K562 (cell line): ENCODE measurements at regions not wholly inside any gene's neighbourhood (a gene's known extent, or its start where the extent isn't known, plus 50 kb on each side); places are given as distances from the start of the nearest gene placed in this dataset.

ENCODE experiments used
- ATAC-seq: fragments of 200-7000 bp; cut with Tn5 transposase; 3 replicates; pipeline ENCODE4 v1.9.1; 2020; ENCODE audit warnings: moderate library complexity
- BruUV-seq: library from RNA; stranded (reverse); fragments of 400-500 nt; replicated peaks from 2 replicates; lab custom pipeline; 2021; lab: Mats Ljungman, UMichigan
- CTCF ChIA-PET: fragments of 300-600 bp; formaldehyde crosslinking; extraction: SDS; loops from one replicate; lab custom pipeline; 2021; ENCODE audit warnings: low intra/inter-chr PET ratio; lab: Yijun Ruan, JAX
- POLR2A ChIA-PET: fragments of 300-600, 350-650 bp; sonication (Branson Sonifier 250); formaldehyde crosslinking; extraction: SDS; loops from one replicate; lab custom pipeline; 2021; ENCODE audit warnings: antibody characterized with exemption, inconsistent platforms; lab: Yijun Ruan, JAX
- DNase-seq, 4 experiments: peaks; one replicate each; pipeline versions ENCODE4 v3.0.0 to v3.0.0-alpha.2; 2011 to 2018; ENCODE audit warnings: low spot score in 3 of 4, mixed read lengths in 3 of 4; ENCODE audit errors: extremely low read depth in 1 of 4
- FAIRE-seq: peaks from 2 replicates; lab custom pipeline; 2011; peaks lifted over from hg19 to GRCh38; lab: Jason Lieb, UNC
- H2AFZ ChIP-seq: 2 replicates; pipeline ENCODE4 v1.6.0; 2011; ENCODE audit warnings: low read depth, low read length, control low read depth, inconsistent platforms
- H3K27ac ChIP-seq: fragments of 200-600 bp; 3 replicates; pipeline ENCODE4 v1.8.0; 2011; ENCODE audit warnings: low read depth, mild to moderate bottlenecking, control low read depth, inconsistent platforms, low read length, moderate library complexity, mixed read lengths; ENCODE audit errors: extremely low read depth
- H3K27me3 ChIP-seq, 2 experiments: fragments of 300-600 bp in 1 of 2; 2 replicates in 1 of 2; 3 replicates in 1 of 2; pipeline versions ENCODE4 v1.6.0 to v1.8.0; 2011; ENCODE audit warnings: inconsistent platforms in 2 of 2, low read length in 2 of 2, mild to moderate bottlenecking in 1 of 2, mixed read lengths in 1 of 2, moderate library complexity in 1 of 2; ENCODE audit not compliant: control insufficient read depth in 2 of 2, insufficient read depth in 2 of 2
- H3K36me3 ChIP-seq: fragments of 300-600 bp; 3 replicates; pipeline ENCODE4 v1.8.0; 2011; ENCODE audit warnings: mild to moderate bottlenecking, low read length, inconsistent platforms; ENCODE audit not compliant: control insufficient read depth, insufficient read depth
- H3K4me1 ChIP-seq, 2 experiments: fragments of 200-600 bp in 1 of 2; replicated peaks in 1 of 2; 2 replicates in 1 of 2; 3 replicates in 1 of 2; pipeline versions ENCODE4 v1.5.1 to v1.8.0; 2011; ENCODE audit warnings: inconsistent platforms in 2 of 2, low read length in 2 of 2, mild to moderate bottlenecking in 1 of 2, mixed read lengths in 1 of 2, moderate library complexity in 1 of 2; ENCODE audit not compliant: control insufficient read depth in 2 of 2, insufficient read depth in 2 of 2
- H3K4me2 ChIP-seq: 2 replicates; pipeline ENCODE4 v1.6.1; 2011; ENCODE audit warnings: low read length, control low read depth, inconsistent platforms, mixed read lengths; ENCODE audit not compliant: insufficient read depth
- H3K4me3 ChIP-seq: fragments of 200-600 bp; sonication (generic), shearing (Covaris generic); 2 replicates; pipeline ENCODE4 v1.5.1; 2016; ENCODE audit warnings: control low read depth, inconsistent platforms
- H3K79me2 ChIP-seq: fragments of 200-600 bp; 3 replicates; pipeline ENCODE4 v1.8.0; 2011; ENCODE audit warnings: low read length, inconsistent platforms; ENCODE audit not compliant: control insufficient read depth, insufficient read depth
- H3K9ac ChIP-seq, 2 experiments: 2 replicates each; pipeline versions ENCODE4 v1.6.0 to v1.6.1; 2011; ENCODE audit warnings: low read depth in 2 of 2, low read length in 2 of 2, control low read depth in 1 of 2, inconsistent platforms in 1 of 2, mild to moderate bottlenecking in 1 of 2, mixed read lengths in 1 of 2; ENCODE audit not compliant: insufficient read depth in 1 of 2
- H3K9me1 ChIP-seq: one replicate; pipeline ENCODE4 v1.6.0; 2011; ENCODE audit warnings: inconsistent platforms, mild to moderate bottlenecking, low read length, moderate library complexity; ENCODE audit not compliant: control insufficient read depth, insufficient read depth
- H3K9me3 ChIP-seq: replicated peaks from 2 replicates; pipeline ENCODE4 v1.5.1; 2011; ENCODE audit warnings: low read depth, low read length, inconsistent platforms; ENCODE audit not compliant: control insufficient read depth, insufficient read depth
- H4K20me1 ChIP-seq: replicated peaks from 2 replicates; pipeline ENCODE4 v1.6.1; 2011; ENCODE audit warnings: low read length, inconsistent platforms, mixed read lengths; ENCODE audit not compliant: control insufficient read depth, insufficient read depth
- BRF1 ChIP-seq: IDR thresholded peaks from 3 replicates; pipeline ENCODE4 v1.6.1; 2011; ENCODE audit warnings: borderline replicate concordance, mild to moderate bottlenecking; ENCODE audit not compliant: insufficient read length; ENCODE audit errors: extremely low read depth
- HNRNPUL1 ChIP-seq: fragments of 200-400 bp; formaldehyde crosslinking; IDR thresholded peaks from 2 replicates; pipeline ENCODE4 v1.6.1; 2017; ENCODE audit warnings: low read length
- ILF3 ChIP-seq: fragments of 450-650 bp; IDR thresholded peaks from 2 replicates; pipeline ENCODE4 v1.6.1; 2018; ENCODE audit warnings: antibody characterized with exemption, mild to moderate bottlenecking, moderate library complexity, borderline replicate concordance
- NONO ChIP-seq, 2 experiments: fragments of 200-400 bp in 1 of 2; fragments of 450-650 bp in 1 of 2; formaldehyde crosslinking in 1 of 2; IDR thresholded peaks; 2 replicates each; pipeline ENCODE4 v1.6.1; 2017; ENCODE audit warnings: low read depth in 2 of 2, mild to moderate bottlenecking in 2 of 2, moderate library complexity in 2 of 2, low read length in 1 of 2
- RAD51 ChIP-seq: fragments of 450-650 bp; IDR thresholded peaks from 2 replicates; pipeline ENCODE4 v1.7.1; 2016; ENCODE audit warnings: low read depth, mild to moderate bottlenecking, borderline replicate concordance
- TAF7 ChIP-seq: fragments of 450-650 bp; IDR thresholded peaks from 2 replicates; pipeline ENCODE4 v1.6.1; 2016; ENCODE audit warnings: missing genetic modification characterization, missing compliant biosample characterization
- ZNF766 ChIP-seq: fragments of 200-800 bp; sonication (Bioruptor generic); conservative IDR thresholded peaks from 2 replicates; pipeline ENCODE4 v1.6.1; 2016; ENCODE audit warnings: missing genetic modification characterization, missing compliant biosample characterization
- ZSCAN32 ChIP-seq: fragments of 450-650 bp; formaldehyde crosslinking; IDR thresholded peaks from 2 replicates; pipeline ENCODE4 v1.4.0; 2020; ENCODE audit warnings: mild to moderate bottlenecking, moderate library complexity
- in situ Hi-C: fragments of 300-500 bp; cut with MboI; formaldehyde crosslinking; loops from 4 replicates; pipeline ENCODE4 v1.15.0; 2018; ENCODE audit warnings: inconsistent platforms, mixed read lengths
- intact Hi-C: fragments of 100-400 bp; cut with micrococcal nuclease; formaldehyde crosslinking; loops from 2 replicates; pipeline ENCODE4 v1.14.2; 2022
- TF ChIP-seq, protein P1 (sequence below), 2 experiments: fragments of 450-650 bp; IDR thresholded peaks; 2 replicates each; pipeline ENCODE4 v1.6.1; 2016; ENCODE audit warnings: mild to moderate bottlenecking in 2 of 2, borderline replicate concordance in 1 of 2, low read depth in 1 of 2, moderate library complexity in 1 of 2
- TF ChIP-seq, protein P2 (sequence below): sonication (generic); formaldehyde crosslinking; IDR thresholded peaks from 2 replicates; pipeline ENCODE4 v1.8.0; 2022; ENCODE audit warnings: mild to moderate bottlenecking, missing genetic modification reagents

DNA sequence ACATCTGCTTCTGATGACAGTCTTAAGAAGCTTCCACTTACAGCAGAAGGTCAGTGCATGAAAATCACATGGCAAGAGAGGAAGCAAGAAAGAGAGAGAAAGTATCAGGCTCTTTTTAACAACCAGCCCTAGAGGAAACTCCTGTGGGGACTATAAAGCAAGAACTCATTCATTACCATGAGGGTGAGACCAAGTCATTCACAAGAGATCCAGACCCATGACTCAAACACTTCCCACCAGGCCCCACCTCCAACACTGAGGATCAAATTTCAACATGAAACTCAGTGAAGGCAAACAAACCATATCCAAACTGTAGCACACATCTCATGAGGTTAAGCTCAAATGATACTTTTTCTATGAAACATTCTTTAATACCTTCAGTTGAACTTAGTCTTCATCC lies 643.2 kb upstream of the SYNCRIP start:
- ChIA-PET POLR2A (no interaction called here), CTCF (no interaction called here)
- Histone ChIP-seq H3K27ac (no peak overlapping the region), H2AFZ (no peak overlapping the region), H3K4me1 (no peaks in the 10 kb centered on the region), H3K9me1 (no peaks in the 10 kb centered on the region), H3K9me3 (no peaks in the 10 kb centered on the region), H3K4me3 (no peak overlapping the region), H3K4me2 (no peak overlapping the region), H3K36me3 (no peaks in the 10 kb centered on the region), H3K27me3 (no peaks in the 10 kb centered on the region), H4K20me1 (no peaks in the 10 kb centered on the region), H3K9ac (no peak overlapping the region), H3K79me2 (no peaks in the 10 kb centered on the region)
- no peak for DNase-seq
- in situ Hi-C loops = no loop called here
- TF ChIP-seq, protein P1, sequence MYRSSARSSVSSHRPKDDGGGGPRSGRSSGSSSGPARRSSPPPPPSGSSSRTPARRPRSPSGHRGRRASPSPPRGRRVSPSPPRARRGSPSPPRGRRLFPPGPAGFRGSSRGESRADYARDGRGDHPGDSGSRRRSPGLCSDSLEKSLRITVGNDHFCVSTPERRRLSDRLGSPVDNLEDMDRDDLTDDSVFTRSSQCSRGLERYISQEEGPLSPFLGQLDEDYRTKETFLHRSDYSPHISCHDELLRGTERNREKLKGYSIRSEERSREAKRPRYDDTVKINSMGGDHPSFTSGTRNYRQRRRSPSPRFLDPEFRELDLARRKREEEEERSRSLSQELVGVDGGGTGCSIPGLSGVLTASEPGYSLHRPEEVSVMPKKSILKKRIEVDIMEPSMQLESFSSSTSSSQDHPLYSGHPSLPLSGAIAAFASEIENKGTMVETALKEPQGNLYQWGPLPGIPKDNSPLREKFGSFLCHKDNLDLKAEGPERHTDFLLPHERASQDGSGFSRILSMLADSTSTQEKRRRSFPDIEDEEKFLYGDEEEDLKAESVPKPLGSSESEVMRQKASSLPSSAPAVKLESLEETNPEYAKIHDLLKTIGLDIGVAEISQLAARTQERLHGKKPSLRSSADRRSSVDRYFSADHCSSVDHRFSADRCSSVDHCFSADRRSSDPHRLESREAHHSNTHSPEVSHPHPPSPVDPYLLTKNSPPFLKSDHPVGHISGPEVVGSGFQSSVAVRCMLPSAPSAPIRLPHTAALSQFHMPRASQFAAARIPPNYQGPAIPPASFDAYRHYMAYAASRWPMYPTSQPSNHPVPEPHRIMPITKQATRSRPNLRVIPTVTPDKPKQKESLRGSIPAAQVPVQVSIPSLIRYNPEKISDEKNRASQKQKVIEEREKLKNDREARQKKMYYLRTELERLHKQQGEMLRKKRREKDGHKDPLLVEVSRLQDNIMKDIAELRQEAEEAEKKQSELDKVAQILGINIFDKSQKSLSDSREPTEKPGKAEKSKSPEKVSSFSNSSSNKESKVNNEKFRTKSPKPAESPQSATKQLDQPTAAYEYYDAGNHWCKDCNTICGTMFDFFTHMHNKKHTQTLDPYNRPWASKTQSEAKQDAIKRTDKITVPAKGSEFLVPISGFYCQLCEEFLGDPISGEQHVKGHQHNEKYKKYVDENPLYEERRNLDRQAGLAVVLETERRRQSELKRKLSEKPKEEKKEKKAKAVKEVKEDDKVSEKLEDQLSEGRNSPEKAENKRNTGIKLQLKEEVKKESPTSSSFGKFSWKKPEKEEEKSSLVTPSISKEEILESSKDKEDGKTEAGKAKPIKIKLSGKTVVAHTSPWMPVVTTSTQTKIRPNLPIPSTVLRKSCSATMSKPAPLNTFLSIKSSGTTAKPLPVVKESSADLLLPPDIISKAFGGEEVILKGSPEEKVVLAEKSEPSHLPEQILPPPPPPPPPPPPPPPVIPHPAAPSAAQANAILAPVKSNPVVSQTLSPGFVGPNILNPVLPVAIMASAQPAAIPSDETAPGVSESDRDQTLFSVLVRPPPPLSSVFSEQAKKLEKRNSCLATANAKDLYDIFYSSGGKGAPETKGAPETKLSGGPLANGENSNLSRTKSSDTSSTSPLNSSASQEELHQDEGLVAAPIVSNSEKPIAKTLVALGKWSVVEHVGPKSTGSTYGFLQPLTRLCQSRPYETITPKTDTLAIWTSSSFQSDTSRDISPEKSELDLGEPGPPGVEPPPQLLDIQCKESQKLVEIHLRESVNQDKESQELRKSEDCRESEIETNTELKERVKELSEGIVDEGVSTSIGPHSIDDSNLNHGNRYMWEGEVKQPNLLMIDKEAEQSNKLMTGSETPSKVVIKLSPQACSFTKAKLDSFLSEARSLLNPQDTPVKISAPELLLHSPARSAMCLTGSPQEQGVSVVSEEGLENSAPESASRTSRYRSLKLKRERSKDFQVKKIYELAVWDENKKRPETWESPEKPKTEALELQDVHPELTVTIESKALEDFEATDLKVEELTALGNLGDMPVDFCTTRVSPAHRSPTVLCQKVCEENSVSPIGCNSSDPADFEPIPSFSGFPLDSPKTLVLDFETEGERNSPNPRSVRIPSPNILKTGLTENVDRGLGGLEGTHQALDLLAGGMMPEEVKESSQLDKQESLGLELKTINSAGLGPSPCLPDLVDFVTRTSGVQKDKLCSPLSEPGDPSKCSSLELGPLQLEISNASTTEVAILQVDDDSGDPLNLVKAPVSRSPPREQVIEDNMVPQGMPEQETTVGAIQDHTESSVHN (IDR thresholded peaks at IDR 0.05; ENCODE audit: borderline replicate concordance in 1 of 2, low read depth in 1 of 2) = no peak
- TF ChIP-seq ZSCAN32 (CRISPR knock-in tag) (no peak), TAF7 (tag) (no peak), HNRNPUL1 (no peak), ZNF766 (CRISPR knock-in tag) (no peak), ILF3 (no peak), BRF1 (no peak), NONO (IDR thresholded peaks at IDR 0.05; ENCODE audit: low read depth in 2 of 2, low read length in 1 of 2) (no peak), RAD51 (no peak)
- TF ChIP-seq, protein P2, sequence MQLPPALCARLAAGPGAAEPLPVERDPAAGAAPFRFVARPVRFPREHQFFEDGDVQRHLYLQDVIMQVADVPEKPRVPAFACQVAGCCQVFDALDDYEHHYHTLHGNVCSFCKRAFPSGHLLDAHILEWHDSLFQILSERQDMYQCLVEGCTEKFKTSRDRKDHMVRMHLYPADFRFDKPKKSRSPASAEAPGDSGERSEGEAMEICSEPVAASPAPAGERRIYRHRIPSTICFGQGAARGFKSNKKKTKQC (CRISPR knock-in tag) = no peak
- no TSS peak for BruUV-seq
- FAIRE-seq = no peak
- ATAC-seq = no peak
- intact Hi-C loops = no loop called here
